DND-41 (cell line): ENCODE measurements at regions not wholly inside any gene's neighbourhood (a gene's known extent, or its start where the extent isn't known, plus 50 kb on each side); places are given as distances from the start of the nearest gene placed in this dataset.

ENCODE experiments used
- ATAC-seq: fragments of 200-7000 bp; cut with Tn5 transposase; 3 replicates; pipeline ENCODE4 v1.9.1; 2021; ENCODE audit warnings: low read depth; ENCODE audit not compliant: insufficient read depth
- DNase-seq: peaks from one replicate; pipeline ENCODE4 v3.0.0-alpha.2; 2020
- H2AFZ ChIP-seq: 2 replicates; pipeline ENCODE4 v1.6.0; 2012; ENCODE audit warnings: low read depth, low read length
- H3K27ac ChIP-seq: 2 replicates; pipeline ENCODE4 v1.5.1; 2012; ENCODE audit warnings: low read length, inconsistent platforms
- H3K27me3 ChIP-seq: fragments of 200-600 bp; sonication (generic); 2 replicates; pipeline ENCODE4 v1.6.0; 2012; ENCODE audit warnings: low read length, mild to moderate bottlenecking, inconsistent platforms; ENCODE audit not compliant: insufficient read depth, poor library complexity
- H3K36me3 ChIP-seq: 2 replicates; pipeline ENCODE4 v1.5.1; 2012; ENCODE audit warnings: low read length, inconsistent platforms; ENCODE audit not compliant: insufficient read depth
- H3K4me1 ChIP-seq: 2 replicates; pipeline ENCODE4 v1.5.1; 2012; ENCODE audit warnings: mild to moderate bottlenecking, low read length; ENCODE audit not compliant: insufficient read depth
- H3K4me2 ChIP-seq: 2 replicates; pipeline ENCODE4 v1.6.0; 2012; ENCODE audit warnings: mild to moderate bottlenecking, moderate library complexity, low read length, inconsistent platforms; ENCODE audit not compliant: insufficient read depth
- H3K4me3 ChIP-seq, 2 experiments: fragments of 200-600 bp in 1 of 2; shearing (Covaris generic) in 1 of 2; 2 replicates each; pipeline ENCODE4 v1.5.1; 2012 to 2016; ENCODE audit warnings: inconsistent platforms in 2 of 2, low read length in 2 of 2, mild to moderate bottlenecking in 2 of 2, low read depth in 1 of 2, moderate library complexity in 1 of 2
- H3K79me2 ChIP-seq: 2 replicates; pipeline ENCODE4 v1.6.0; 2012; ENCODE audit warnings: low read length, inconsistent platforms; ENCODE audit not compliant: insufficient read depth
- H3K9ac ChIP-seq: 2 replicates; pipeline ENCODE4 v1.6.0; 2012; ENCODE audit warnings: low read depth, mild to moderate bottlenecking, inconsistent platforms, low read length, moderate library complexity
- H3K9me3 ChIP-seq: 2 replicates; pipeline ENCODE4 v1.5.1; 2012; ENCODE audit warnings: low read length, moderate library complexity, mild to moderate bottlenecking, inconsistent platforms; ENCODE audit not compliant: insufficient read depth, severe bottlenecking
- H4K20me1 ChIP-seq: 2 replicates; pipeline ENCODE4 v1.6.0; 2012; ENCODE audit warnings: low read length; ENCODE audit not compliant: insufficient read depth
- EZH2 ChIP-seq: IDR thresholded peaks from 3 replicates; pipeline ENCODE4 v1.6.1; 2012; ENCODE audit warnings: borderline replicate concordance, low read depth, mild to moderate bottlenecking, moderate library complexity, low read length, inconsistent platforms; ENCODE audit not compliant: severe bottlenecking
- TF ChIP-seq, protein P1 (sequence below): IDR thresholded peaks from 2 replicates; pipeline ENCODE4 v1.5.1; 2012; ENCODE audit warnings: borderline replicate concordance, low read length, moderate library complexity, mild to moderate bottlenecking; ENCODE audit not compliant: poor library complexity, severe bottlenecking; ENCODE audit errors: extremely low read depth

- no peaks in the 10 kb centered on the region for H4K20me1 ChIP-seq
- H2AFZ ChIP-seq = no peak overlapping the region
- no peaks in the 10 kb centered on the region for H3K27me3 ChIP-seq
- no peak for DNase-seq
- no peaks in the 10 kb centered on the region for H3K79me2 ChIP-seq
- no peak overlapping the region for H3K27ac ChIP-seq
- H3K36me3 ChIP-seq = no peaks in the 10 kb centered on the region
- no peak overlapping the region for H3K4me3 ChIP-seq
- H3K9ac ChIP-seq = no peak overlapping the region
- H3K4me1 ChIP-seq = no peaks in the 10 kb centered on the region
- TF ChIP-seq, protein P1, sequence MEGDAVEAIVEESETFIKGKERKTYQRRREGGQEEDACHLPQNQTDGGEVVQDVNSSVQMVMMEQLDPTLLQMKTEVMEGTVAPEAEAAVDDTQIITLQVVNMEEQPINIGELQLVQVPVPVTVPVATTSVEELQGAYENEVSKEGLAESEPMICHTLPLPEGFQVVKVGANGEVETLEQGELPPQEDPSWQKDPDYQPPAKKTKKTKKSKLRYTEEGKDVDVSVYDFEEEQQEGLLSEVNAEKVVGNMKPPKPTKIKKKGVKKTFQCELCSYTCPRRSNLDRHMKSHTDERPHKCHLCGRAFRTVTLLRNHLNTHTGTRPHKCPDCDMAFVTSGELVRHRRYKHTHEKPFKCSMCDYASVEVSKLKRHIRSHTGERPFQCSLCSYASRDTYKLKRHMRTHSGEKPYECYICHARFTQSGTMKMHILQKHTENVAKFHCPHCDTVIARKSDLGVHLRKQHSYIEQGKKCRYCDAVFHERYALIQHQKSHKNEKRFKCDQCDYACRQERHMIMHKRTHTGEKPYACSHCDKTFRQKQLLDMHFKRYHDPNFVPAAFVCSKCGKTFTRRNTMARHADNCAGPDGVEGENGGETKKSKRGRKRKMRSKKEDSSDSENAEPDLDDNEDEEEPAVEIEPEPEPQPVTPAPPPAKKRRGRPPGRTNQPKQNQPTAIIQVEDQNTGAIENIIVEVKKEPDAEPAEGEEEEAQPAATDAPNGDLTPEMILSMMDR = no peak
- TF ChIP-seq EZH2 = no peak
- H3K4me2 ChIP-seq = no peak overlapping the region
- ATAC-seq = no peak
- H3K9me3 ChIP-seq = no peaks in the 10 kb centered on the region
Measured at GRCh38 chr2:16195681-16196070, 255.3 kb downstream of the MYCN start.

DNA sequence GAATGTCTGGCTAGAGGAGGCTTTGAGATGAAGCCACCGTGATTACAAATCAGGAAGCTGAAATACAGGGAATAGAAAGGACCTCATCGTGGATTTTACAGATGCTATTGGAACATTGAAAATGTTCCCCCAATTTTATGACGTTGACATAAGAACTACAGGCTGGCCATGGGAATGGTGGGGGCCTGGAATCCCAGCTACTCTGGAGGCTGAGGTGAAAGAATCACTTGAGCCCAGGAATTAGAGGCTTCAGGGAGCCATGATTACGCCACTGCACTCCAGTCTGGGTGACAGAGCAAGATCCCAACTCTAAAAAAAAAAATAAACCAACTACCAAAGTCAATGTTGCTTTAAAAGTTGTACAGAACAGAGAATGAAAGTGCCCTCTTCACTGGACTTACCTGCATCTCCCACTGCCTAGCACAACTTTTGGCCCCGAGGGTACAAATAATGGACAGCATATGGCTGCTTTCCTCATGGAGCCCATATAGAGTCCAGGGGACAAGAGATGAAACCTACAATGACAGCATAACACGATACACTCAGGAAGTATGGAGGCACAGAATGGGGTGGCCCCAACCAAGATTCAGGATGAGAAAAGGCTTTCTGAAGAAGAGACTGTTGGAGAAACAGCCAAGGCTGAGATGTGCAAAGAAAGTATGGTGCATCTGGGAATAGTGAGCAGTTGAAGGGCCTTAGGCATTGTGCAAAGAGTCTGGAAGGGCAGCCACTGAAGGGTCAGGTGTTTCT, 254.8 kb downstream of the MYCN start:
- H3K9me3 ChIP-seq = no peaks in the 10 kb centered on the region
- no peak overlapping the region for H3K4me2 ChIP-seq
- H2AFZ ChIP-seq = no peak overlapping the region
- no peaks in the 10 kb centered on the region for H3K27me3 ChIP-seq
- H3K79me2 ChIP-seq = no peaks in the 10 kb centered on the region
- H3K36me3 ChIP-seq = no peaks in the 10 kb centered on the region
- no peaks in the 10 kb centered on the region for H3K4me1 ChIP-seq
- ATAC-seq (no peak), DNase-seq (no peak)
- no peak overlapping the region for H3K9ac ChIP-seq
- no peak overlapping the region for H3K27ac ChIP-seq
- TF ChIP-seq, protein P1 = no peak
- TF ChIP-seq EZH2 = no peak
- no peaks in the 10 kb centered on the region for H4K20me1 ChIP-seq
- H3K4me3 ChIP-seq = no peak overlapping the region

DNA sequence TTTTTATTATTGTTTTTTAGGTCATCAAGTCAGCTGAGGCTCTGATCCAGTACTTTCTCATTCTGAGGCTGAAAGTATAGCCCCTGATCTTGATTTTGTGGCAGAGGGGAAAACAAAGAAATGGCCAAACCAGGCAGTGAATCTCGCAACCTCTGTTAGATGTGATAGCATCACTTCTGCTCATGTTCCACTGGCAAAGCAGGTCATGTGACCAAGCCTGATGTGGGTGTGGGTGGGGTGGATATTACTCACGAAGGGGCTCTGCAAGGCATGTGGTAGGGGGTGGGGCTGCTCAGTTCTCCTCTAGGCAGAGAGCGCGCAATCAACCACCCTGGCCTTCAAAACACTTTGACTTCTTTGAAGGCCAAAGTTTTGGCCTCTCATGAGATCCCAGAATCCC, 254.2 kb downstream of the MYCN start:
- no peaks in the 10 kb centered on the region for H3K9me3 ChIP-seq
- DNase-seq (no peak), ATAC-seq (no peak)
- H3K4me1 ChIP-seq = no peaks in the 10 kb centered on the region
- no peaks in the 10 kb centered on the region for H3K79me2 ChIP-seq
- H3K4me2 ChIP-seq = no peak overlapping the region
- H3K36me3 ChIP-seq = no peaks in the 10 kb centered on the region
- TF ChIP-seq EZH2 = no peak
- TF ChIP-seq, protein P1 = no peak
- H3K27me3 ChIP-seq = no peaks in the 10 kb centered on the region
- no peak overlapping the region for H3K27ac ChIP-seq
- H3K9ac ChIP-seq = no peak overlapping the region
- H3K4me3 ChIP-seq = no peak overlapping the region
- H2AFZ ChIP-seq = no peak overlapping the region
- H4K20me1 ChIP-seq = no peaks in the 10 kb centered on the region
